Peyer's patch (tissue), 4 donors: ENCODE measurements at regions not wholly inside any gene's neighbourhood (a gene's known extent, or its start where the extent isn't known, plus 50 kb on each side); places are given as distances from the start of the nearest gene placed in this dataset.

Source experiments
- CTCF ChIP-seq, 6 experiments: fragments of 450-650 bp in 4 of 6; fragments of 200-600 bp in 2 of 6; sonication (generic) in 1 of 6; IDR thresholded peaks; one replicate each; pipeline ENCODE4 v1.5.1; 2017 to 2019; ENCODE audit warnings: antibody characterized with exemption in 6 of 6, mild to moderate bottlenecking in 3 of 6, moderate library complexity in 1 of 6
- POLR2A ChIP-seq, 2 donors: fragments of 450-650 bp; IDR thresholded peaks; one replicate each; pipeline ENCODE4 v1.5.1; 2017; ENCODE audit warnings: antibody characterized with exemption in 2 of 2, mild to moderate bottlenecking in 2 of 2, moderate library complexity in 2 of 2

- TF ChIP-seq POLR2A (IDR thresholded peaks at IDR 0.05): no peak
- TF ChIP-seq CTCF (IDR thresholded peaks at IDR 0.05): no peak
Observed at GRCh38 chr10:11682851-11683250, 59.3 kb upstream of the ECHDC3 start.
